ENCODE measurements at regions not wholly inside any gene's neighbourhood (a gene's known extent, or its start where the extent isn't known, plus 50 kb on each side); places are given as distances from the start of the nearest gene placed in this dataset.

GRCh38 chr2:103961862-103962261 is 892.1 kb upstream of the POU3F3 start:
- TF ChIP-seq NFIC (IDR thresholded peaks at IDR 0.05) = no peak
- TF ChIP-seq, protein P1, sequence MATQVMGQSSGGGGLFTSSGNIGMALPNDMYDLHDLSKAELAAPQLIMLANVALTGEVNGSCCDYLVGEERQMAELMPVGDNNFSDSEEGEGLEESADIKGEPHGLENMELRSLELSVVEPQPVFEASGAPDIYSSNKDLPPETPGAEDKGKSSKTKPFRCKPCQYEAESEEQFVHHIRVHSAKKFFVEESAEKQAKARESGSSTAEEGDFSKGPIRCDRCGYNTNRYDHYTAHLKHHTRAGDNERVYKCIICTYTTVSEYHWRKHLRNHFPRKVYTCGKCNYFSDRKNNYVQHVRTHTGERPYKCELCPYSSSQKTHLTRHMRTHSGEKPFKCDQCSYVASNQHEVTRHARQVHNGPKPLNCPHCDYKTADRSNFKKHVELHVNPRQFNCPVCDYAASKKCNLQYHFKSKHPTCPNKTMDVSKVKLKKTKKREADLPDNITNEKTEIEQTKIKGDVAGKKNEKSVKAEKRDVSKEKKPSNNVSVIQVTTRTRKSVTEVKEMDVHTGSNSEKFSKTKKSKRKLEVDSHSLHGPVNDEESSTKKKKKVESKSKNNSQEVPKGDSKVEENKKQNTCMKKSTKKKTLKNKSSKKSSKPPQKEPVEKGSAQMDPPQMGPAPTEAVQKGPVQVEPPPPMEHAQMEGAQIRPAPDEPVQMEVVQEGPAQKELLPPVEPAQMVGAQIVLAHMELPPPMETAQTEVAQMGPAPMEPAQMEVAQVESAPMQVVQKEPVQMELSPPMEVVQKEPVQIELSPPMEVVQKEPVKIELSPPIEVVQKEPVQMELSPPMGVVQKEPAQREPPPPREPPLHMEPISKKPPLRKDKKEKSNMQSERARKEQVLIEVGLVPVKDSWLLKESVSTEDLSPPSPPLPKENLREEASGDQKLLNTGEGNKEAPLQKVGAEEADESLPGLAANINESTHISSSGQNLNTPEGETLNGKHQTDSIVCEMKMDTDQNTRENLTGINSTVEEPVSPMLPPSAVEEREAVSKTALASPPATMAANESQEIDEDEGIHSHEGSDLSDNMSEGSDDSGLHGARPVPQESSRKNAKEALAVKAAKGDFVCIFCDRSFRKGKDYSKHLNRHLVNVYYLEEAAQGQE (IDR thresholded peaks at IDR 0.05; ENCODE audit: low read depth) = no peak
- TF ChIP-seq CREB1 (IDR thresholded peaks at IDR 0.05; ENCODE audit: low read depth) = no peak
- no peak for TF ChIP-seq TAF1 (IDR thresholded peaks at IDR 0.05; ENCODE audit: low read depth)
- TF ChIP-seq FOXM1 (IDR thresholded peaks at IDR 0.05; ENCODE audit: borderline replicate concordance, low read depth) = no peak
- no peak for TF ChIP-seq EP300 (IDR thresholded peaks at IDR 0.05; ENCODE audit: borderline replicate concordance)
- TF ChIP-seq, protein P2, sequence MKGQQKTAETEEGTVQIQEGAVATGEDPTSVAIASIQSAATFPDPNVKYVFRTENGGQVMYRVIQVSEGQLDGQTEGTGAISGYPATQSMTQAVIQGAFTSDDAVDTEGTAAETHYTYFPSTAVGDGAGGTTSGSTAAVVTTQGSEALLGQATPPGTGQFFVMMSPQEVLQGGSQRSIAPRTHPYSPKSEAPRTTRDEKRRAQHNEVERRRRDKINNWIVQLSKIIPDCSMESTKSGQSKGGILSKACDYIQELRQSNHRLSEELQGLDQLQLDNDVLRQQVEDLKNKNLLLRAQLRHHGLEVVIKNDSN (IDR thresholded peaks at IDR 0.05) = no peak
- TF ChIP-seq, protein P3, sequence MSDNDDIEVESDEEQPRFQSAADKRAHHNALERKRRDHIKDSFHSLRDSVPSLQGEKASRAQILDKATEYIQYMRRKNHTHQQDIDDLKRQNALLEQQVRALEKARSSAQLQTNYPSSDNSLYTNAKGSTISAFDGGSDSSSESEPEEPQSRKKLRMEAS (IDR thresholded peaks at IDR 0.05) = no peak
- no peak for TF ChIP-seq ZBTB7A (IDR thresholded peaks at IDR 0.05; ENCODE audit: low read depth)
- TF ChIP-seq RAD21 (IDR thresholded peaks at IDR 0.05; ENCODE audit: low read depth) = no peak
- TF ChIP-seq TEAD4 (IDR thresholded peaks at IDR 0.05) = no peak
- TF ChIP-seq EGR1 (IDR thresholded peaks at IDR 0.05) = no peak
- no peak for TF ChIP-seq TCF12 (IDR thresholded peaks at IDR 0.05; ENCODE audit: low read depth)
- TF ChIP-seq CEBPB (IDR thresholded peaks at IDR 0.05) = no peak
- no peak for TF ChIP-seq YY1 (IDR thresholded peaks at IDR 0.05; ENCODE audit: low read depth)

GRCh38 chr2:103962670-103963069 is 891.2 kb upstream of the POU3F3 start:
- TF ChIP-seq EGR1 (IDR thresholded peaks at IDR 0.05) (no peak), NFIC (IDR thresholded peaks at IDR 0.05) (no peak)

DNA sequence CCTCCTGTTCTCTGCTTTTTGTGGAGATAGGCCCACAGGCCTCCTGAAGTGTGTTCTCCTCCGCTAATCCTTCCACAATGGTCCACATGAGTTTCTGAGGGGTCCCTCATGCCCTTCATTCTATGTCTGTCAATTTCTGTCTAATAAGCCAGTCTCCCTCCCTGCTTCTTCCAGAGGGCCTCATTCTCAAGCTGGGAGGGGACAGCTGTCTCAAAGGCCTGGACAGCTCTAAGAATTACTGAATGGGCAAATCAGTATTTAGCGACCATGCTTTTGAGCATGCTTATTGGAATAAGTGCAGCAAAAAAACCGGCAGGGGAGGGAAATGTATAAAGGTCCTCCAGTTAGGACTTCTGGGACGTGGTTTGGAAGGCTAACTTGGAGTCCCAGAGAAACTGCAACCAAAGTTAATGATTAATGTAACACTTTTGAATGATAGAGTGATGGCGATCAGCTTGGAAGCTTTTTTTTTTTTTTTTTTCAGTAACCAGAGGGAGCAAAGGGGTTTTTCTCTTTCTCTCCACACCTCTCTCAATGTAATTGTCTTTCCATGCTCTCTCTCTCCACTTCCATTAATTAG is 890.7 kb upstream of the POU3F3 start:
- TF ChIP-seq TCF12 (IDR thresholded peaks at IDR 0.05; ENCODE audit: low read depth) (no peak), CREB1 (IDR thresholded peaks at IDR 0.05; ENCODE audit: low read depth) (no peak)

GRCh38 chr2:103977241-103977640 is 876.7 kb upstream of the POU3F3 start:
- TF ChIP-seq TEAD4 (IDR thresholded peaks at IDR 0.05) = no peak
- TF ChIP-seq TAF1 (IDR thresholded peaks at IDR 0.05; ENCODE audit: low read depth) = no peak
- no peak for TF ChIP-seq CEBPB (IDR thresholded peaks at IDR 0.05)
- TF ChIP-seq, protein P2 (IDR thresholded peaks at IDR 0.05) = no peak
- no peak for TF ChIP-seq EGR1 (IDR thresholded peaks at IDR 0.05)
- no peak for TF ChIP-seq CREB1 (IDR thresholded peaks at IDR 0.05; ENCODE audit: low read depth)
- TF ChIP-seq, protein P1 (IDR thresholded peaks at IDR 0.05; ENCODE audit: low read depth) = no peak
- TF ChIP-seq RAD21 (IDR thresholded peaks at IDR 0.05; ENCODE audit: low read depth) = no peak
- TF ChIP-seq ZBTB7A (IDR thresholded peaks at IDR 0.05; ENCODE audit: low read depth) = no peak
- no peak for TF ChIP-seq YY1 (IDR thresholded peaks at IDR 0.05; ENCODE audit: low read depth)
- TF ChIP-seq NFIC (IDR thresholded peaks at IDR 0.05) = no peak
- no peak for TF ChIP-seq FOXM1 (IDR thresholded peaks at IDR 0.05; ENCODE audit: borderline replicate concordance, low read depth)
- TF ChIP-seq EP300 (IDR thresholded peaks at IDR 0.05; ENCODE audit: borderline replicate concordance) = no peak
- TF ChIP-seq, protein P3 (IDR thresholded peaks at IDR 0.05) = no peak
- no peak for TF ChIP-seq TCF12 (IDR thresholded peaks at IDR 0.05; ENCODE audit: low read depth)

DNA sequence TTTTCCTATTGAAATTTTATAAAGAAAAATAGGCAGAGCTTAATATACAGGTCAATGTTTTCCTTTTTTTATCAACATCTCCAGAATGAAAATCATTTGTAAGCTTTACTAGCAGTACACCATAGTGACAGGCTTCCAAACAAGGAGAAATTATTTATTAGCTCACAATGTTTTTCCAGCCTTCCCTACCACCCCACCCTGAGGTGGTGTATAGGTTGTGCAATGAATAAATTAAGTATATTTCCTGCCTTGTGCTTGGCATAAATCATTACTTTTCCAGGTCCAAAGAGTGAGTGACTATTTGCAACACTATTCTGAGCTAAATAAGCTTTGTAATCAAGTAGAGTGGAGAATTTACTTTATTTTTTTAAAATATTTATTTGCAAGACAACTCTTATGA is 876.2 kb upstream of the POU3F3 start:
- TF ChIP-seq TCF12 (IDR thresholded peaks at IDR 0.05; ENCODE audit: low read depth) = no peak
- no peak for TF ChIP-seq ZBTB7A (IDR thresholded peaks at IDR 0.05; ENCODE audit: low read depth)
- TF ChIP-seq TEAD4 (IDR thresholded peaks at IDR 0.05) = no peak

- TF ChIP-seq TCF12 (IDR thresholded peaks at IDR 0.05; ENCODE audit: low read depth) (no peak), RAD21 (IDR thresholded peaks at IDR 0.05; ENCODE audit: low read depth) (no peak), EGR1 (IDR thresholded peaks at IDR 0.05) (no peak), YY1 (IDR thresholded peaks at IDR 0.05; ENCODE audit: low read depth) (no peak), CREB1 (IDR thresholded peaks at IDR 0.05; ENCODE audit: low read depth) (no peak), TAF1 (IDR thresholded peaks at IDR 0.05; ENCODE audit: low read depth) (no peak), CEBPB (IDR thresholded peaks at IDR 0.05) (no peak), NFIC (IDR thresholded peaks at IDR 0.05) (no peak), EP300 (IDR thresholded peaks at IDR 0.05; ENCODE audit: borderline replicate concordance) (no peak), FOXM1 (IDR thresholded peaks at IDR 0.05; ENCODE audit: borderline replicate concordance, low read depth) (no peak), ZBTB7A (IDR thresholded peaks at IDR 0.05; ENCODE audit: low read depth) (no peak)
- TF ChIP-seq, protein P1 (IDR thresholded peaks at IDR 0.05; ENCODE audit: low read depth) = no peak
These were observed 873.5 kb upstream of the POU3F3 start for GRCh38 chr2:103980401-103980800.
